ENCODE measurements at regions not wholly inside any gene's neighbourhood (a gene's known extent, or its start where the extent isn't known, plus 50 kb on each side); places are given as distances from the start of the nearest gene placed in this dataset.
"Not testable (repeated sequence)": the region's sequence is repeated elsewhere in the genome, so short reads cannot be mapped to it uniquely, and the experiment has no call there.

DNA sequence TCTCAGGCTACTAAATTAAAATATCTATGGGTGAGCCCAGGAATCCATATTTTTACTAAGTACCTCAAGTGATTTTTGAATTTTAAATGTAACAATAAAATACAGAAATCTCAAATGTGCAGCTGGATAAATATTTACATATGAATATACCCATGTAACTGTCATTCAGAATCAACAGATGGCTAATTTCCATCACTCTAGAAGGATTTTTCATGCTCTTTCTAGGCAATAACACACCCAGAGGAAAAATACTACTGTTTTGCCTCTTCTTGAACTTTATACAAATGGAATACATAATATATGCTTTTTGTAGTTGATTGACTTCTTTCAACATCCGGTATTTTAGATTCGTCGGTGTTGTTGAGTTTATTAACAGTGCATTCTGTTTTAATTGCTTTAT lies 601.3 kb upstream of the NECTIN3 start:
- DNase-seq (ENCODE audit: low read depth), result no peak

DNA sequence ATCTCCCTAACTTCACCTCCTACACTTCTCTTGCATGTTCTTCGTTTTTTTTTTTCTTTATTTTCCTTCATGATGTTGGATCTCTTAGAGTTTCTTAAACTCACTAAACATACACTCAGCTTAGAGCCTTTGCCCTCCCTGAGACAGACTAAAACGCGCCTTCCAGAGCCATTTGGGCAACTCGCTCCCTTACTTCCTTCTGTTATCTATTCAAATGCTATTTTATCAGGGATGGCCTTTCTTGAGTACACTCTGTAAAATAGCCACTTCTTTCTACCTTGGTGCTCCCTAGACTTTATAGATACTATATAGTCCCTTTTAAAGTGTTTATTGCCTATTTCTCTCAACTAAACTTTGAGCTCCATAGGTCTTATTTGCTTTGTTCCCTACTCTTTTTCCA lies 598.2 kb upstream of the NECTIN3 start:
- DNase-seq (ENCODE audit: low read depth), result no peak

DNA sequence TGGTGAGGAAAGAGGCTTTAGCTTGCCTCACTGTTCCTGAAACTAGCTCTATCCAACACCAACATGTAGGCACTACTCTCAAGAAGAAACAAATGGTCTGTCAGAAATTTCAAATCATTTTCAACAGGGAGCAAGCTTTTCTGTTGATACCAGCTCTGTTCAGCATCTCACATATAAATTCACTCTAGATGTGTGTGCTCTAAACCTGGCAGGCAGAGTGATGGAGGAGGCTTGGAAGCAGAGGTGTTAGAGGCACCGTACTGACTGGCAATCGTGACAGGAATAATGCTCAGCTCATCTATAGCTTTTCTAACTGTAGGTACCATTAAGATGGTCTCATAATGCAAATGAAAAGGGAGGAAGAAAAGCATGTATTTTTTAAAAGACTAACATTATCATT lies 597.2 kb upstream of the NECTIN3 start:
- DNase-seq (ENCODE audit: low read depth), result no peak

DNA sequence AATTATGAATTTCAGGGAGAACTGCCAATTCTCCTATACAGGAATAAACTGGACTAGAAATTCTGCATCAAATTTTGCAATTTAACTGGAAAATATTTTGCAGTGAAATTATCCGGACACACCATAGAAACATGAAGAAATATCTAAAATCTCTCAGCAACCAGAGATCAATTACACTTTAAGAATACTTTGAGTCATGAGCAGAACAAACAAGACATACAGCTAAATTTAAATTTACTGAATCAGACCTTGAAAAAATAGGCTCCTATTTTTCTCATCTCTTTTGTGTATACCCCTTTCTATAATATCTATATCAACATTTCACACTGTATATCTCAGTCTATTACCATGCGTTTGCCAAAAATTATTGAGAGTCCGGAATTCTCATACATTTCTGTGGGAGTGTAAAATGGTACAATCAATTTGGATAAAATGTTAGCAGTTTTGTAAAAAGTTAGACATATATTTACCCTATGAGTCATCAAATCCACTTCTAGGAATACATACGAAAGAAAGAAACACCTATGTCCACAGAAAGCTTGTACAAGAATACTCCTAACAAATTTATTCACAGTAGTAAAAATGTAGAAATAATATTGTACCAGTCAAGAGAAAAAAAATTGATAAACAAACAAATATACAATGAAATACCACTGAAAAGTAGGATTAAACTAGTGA lies 593.1 kb upstream of the NECTIN3 start:
- DNase-seq (ENCODE audit: low read depth), result no peak

DNA sequence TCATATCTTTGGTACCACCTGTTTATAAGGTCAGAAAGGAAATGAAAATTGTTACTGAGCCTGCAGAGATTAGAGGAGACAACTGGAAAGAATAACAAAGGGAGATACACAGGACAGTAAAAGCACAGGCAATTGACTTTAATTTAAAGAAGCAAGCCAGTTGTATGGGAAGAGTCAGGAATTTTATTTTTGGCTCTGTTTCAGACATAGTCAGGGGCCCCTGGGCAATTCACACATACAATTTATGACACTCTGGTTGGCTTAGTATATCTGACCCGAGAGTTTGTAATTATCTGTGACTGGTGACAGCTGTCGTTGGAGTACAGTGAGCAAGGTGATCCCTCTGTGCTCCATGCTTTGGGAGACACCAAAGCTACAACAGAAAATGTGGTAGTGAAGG lies 591.9 kb upstream of the NECTIN3 start:
- no peak for DNase-seq (ENCODE audit: low read depth)

DNA sequence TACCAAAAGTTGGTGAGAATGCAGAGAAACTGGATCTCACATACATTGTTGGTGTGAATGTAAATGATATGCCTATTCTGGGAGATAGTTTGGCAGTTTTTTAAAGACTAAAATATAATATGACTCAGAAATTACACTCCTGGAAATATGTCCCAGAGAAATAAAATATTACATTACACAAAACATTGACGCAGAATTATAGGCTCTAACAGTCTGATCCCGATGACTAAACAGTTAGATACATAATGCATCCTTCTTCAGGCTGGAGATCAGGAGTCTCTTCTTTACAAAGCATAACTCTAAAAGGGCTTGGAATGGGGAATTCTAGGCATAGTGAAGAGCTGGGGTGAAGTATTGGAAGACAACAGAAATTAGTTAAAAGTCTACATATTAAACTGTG lies 586.2 kb upstream of the NECTIN3 start:
- no peak for DNase-seq (ENCODE audit: low read depth)

DNA sequence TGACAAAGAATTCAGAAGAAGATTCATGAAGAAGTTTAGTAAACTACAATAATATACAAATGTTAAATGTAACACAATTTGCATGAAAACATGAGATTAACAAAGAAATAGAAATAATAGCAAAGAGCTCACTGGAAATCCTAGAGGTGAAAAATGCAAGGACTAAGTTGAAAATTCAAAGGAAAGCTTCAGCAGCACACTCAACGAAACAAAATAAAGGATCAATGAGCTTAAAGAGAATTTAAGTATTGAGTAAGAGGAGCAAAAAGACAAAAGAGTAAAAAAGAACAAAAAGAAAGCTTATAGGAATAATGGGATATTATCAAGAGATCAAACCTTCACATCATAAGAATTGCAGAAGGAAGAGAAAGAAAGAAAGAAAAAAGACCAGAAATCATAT lies 583.8 kb upstream of the NECTIN3 start:
- DNase-seq (ENCODE audit: low read depth), result no peak

DNA sequence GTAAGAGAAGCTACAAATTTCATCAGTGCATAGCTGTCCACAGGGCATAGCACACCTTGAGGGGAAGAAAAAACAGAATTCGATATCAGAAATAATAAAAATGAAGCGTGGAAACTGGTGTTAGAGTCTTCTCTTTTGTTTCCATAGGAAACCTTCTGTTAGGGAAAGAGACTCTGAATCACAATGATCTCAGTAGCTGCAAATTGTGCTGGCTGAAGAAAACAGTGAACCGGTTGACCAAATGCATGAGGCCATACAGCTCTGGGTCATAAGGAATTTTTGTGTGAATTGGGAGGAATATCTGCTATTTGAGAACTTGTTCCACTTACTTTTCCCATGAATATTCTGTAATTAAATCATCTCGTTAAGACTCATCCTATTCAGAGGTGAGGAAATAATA lies 580.2 kb upstream of the NECTIN3 start:
- no peak for DNase-seq (ENCODE audit: low read depth)

DNA sequence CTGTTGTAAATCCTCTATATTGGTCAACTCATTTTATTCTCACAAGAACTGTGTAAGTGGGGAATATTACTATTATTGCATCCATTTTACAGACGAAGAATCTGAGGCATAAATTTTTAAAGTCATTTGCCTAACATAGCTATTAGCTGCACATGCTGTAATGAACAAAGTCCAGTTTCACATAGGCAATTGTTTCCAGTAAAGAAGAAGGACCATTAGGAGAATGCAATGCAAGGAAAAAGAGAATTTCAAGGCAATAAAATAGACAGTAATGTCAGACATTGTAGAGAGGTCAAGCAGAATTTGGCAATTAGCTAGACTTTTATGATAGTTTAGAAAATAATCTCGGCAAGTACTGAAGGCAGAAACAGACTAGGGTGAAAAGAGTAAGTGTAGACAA lies 578.7 kb upstream of the NECTIN3 start:
- no peak for DNase-seq (ENCODE audit: low read depth)

DNA sequence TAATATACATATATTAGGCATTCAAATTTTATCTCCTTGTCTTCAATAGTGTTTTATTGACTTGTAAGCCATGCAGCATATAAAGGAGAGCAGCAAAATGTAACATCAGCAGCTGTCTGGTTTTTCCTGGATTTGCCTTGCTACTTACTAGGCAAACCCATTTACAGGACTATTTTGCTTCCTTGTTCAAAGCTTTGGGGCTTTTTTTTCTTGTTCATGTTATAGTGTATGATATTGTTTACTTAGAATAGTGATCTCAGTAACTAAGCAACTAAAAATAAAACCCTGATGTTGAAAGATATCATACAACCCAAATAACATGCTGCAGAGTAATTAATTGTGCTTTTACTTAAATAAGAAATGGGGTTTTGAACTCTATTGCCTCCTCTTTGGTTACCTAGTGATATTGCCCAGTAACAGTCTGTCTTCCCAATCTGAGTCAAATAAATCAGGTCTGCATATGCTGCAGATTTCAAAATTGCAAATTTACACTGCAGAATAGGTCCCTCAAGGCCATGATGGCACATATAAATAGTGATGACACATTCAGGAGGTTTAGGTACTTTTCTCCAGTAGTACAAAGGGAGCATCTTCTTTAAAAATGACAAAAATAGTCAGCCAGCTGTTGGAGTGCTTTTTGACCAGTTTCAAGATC lies 578.1 kb upstream of the NECTIN3 start:
- DNase-seq (ENCODE audit: low read depth), result no peak

DNA sequence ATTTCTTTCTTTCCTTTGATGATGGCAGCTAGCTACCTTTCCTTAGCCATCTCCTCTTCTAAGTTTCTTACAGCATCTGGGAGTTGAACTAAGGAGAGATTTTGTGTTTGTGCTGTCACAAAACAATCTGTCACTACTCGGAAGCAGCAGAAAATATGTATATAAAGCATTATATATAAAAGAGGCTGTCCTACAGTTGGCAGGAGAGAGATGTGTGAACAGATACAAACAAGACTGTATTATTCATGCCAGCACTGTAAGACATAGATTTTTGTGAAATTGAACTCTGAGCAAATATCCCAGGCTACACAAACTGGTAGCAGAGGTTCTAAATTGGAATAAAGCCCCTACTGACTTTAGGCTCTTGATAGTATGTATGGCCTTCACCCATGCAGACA lies 577.5 kb upstream of the NECTIN3 start:
- no peak for DNase-seq (ENCODE audit: low read depth)

DNA sequence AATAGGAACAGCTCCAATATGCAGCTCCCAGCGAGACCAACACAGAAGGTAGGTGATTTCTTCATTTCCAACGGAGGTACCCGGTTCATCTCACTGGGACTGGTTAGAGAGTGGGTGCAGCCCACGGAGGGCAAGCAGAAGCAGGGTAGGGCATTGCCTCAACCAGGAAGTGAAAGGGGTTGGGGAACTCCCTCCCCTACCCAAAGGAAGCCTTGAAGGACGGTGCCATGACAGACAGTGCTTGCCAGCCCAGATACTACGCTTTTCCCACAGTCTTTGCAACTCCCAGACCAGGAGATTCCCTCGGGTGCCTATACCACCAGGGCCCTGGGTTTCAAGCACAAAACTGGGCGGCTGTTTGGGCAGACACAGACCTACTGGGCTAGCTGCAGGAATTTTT lies 576.9 kb upstream of the NECTIN3 start:
- DNase-seq (ENCODE audit: low read depth), result no peak

DNA sequence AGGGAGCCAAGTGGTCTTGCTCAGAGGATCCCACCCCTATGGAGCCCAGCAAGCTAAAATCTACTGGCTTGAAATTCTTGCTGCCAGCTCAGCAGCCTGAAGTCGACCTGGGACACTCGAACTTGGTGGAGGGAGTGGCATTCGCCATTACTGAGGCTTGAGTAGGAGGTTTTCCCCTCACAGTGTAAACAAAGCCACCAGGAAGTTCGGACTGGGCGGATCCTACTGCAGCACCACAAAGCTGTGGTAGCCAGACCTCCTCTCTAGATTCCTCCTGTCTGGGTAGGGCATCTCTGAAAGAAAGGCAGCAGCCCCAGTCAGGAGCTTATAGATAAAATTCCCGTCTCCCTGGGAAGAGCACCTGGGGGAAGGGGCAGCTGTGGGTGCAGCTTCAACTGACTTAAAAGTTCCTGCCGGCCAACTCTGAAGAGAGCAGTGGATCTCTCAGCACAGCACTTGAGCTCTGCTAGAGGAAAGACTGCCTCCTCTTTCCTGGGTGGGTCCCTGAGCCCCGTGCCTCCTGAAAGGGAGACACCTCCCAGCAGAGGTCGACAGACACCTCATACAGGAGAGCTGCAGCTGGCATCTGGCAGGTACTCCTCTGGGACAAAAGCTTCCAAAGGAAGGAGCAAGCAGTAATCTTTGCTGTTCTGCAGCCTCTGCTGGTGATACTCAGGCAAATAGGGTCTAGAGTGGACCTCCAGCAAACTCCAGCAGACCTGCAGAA lies 576.3 kb upstream of the NECTIN3 start:
- DNase-seq (ENCODE audit: low read depth), result no peak

DNA sequence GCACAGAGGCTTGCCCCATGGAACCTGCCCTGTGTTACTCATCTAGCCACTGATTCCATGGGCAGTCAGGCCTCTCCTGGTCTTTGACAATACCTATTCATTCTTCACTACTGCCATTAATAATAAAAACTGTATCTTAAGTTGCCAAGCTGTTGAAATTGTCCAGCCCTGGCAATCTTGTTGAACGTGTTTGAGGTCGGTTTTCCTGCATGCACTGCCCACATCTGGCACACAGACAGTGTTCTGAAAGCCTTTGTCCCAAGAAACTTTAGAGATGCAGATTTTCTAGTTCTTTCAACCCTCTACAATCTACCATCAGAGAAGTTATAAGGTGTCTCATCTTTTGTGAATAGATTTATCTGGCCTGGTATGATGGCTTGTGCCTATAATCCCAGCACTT lies 567.2 kb upstream of the NECTIN3 start:
- peak; percentile 8 for DNase-seq (ENCODE audit: low read depth)

DNA sequence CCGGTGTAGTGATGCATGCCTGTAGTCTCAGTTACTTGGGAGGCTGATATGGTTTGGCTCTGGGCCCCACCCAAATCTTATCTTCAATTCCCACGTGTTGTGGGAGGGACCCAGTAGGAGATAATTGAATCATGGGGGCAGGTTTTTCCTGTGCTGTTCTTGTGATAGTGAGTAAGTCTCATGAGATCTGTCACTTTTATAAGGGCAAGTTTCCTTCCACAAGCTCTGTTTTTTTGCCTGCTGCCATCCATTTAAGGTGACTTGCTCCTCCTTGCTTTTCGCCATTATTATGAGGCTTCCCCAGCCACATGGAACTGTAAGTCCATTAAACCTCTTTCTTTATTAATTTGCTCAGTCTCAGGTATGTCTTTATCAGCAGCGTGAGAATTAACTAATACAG lies 566.7 kb upstream of the NECTIN3 start:
- no peak for DNase-seq (ENCODE audit: low read depth)

DNA sequence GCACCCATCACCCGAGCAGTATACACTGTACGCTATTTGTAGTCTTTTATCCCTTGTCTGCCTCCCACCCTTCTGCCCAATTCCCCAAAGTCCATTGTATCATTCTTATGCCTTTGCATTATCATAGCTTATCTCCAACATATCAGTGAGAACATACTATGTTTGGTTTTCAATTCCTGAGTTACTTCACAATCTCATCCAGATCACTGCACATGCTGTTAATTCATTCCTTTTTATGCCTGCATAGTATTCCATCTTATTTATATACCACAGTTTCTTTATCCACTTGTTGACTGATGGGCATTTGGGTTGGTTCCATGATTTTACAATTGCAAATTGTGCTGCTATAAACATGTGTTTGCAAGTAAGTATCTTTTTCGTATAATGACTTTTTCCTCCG lies 564.7 kb upstream of the NECTIN3 start:
- DNase-seq (ENCODE audit: low read depth), result no peak

DNA sequence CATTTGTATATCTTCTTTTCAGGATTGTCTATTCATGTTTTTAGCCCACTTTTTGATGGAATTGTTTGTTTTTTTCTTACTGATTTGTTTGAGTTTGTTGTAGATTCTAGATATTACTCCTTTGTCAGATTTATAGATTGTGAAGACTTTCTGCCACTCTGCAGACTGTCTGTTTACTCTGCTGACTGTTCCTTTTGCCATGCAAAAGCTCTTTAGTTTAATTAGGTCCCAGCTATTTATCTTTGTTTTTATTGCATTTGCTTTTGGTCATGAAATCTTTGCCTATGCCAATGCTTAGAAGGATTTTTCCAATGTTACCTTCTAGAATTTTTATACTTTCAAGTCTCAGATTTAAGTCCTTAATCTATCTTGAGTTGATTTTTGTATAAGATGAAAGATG lies 564.0 kb upstream of the NECTIN3 start:
- DNase-seq (ENCODE audit: low read depth), result not testable (repeated sequence)

DNA sequence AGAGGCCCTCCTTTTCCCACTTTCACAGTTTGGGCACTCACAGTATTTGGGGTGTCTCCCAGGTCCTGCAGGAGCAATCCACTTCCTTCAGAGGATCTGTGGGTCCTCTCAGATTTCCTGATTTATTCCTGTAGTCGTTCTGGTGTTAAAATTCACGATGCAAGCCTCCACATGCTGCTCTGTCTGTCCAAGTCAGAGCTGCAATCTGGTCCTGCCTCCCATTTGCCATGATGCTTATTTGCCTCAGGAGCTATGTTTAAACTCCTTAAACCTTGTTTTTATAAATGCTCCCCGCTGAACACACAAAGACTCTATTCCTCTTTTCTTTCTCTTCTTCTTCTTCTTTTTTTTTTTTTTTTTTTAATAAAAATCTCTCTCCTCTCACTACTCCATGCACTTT lies 558.7 kb upstream of the NECTIN3 start:
- no peak for DNase-seq (ENCODE audit: low read depth)

DNA sequence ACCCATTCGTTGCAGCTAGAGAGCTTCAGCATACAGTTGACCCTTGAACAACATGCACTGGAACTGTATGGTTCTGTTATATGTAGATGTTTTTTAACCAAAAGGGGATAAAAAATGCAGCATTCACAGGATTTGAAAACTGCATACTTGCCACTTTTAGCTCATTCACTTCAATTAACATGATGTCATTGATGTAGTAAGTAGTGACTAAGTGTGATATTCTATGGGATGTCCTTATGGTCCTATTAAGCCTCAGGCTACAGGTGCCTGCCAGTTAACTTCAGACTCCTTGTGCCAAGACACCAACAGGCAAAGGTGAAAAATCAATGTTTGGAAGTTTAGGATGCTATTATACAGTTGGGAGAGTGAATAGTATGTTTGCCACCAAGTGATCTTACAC lies 553.6 kb upstream of the NECTIN3 start:
- peak; percentile 24 for DNase-seq (ENCODE audit: low read depth)

DNA sequence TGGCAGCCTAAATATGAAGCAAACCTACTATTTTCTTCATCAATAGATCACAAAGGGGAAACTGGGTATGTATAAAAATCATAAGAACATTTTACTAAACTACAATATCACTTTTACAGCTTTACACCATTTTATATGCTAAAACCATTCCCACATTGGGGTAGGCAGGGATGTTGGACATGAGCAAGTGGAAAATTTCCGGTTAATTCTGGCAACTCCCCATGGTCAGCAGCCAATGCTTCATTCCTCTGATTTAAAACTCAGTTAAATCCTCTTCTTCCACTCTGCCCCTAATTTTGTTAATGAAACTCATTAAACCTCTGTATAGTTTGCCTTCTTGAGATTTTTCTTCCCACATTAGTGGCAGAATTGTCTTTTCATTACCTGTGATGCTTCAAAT lies 552.5 kb upstream of the NECTIN3 start:
- no peak for DNase-seq (ENCODE audit: low read depth)

DNA sequence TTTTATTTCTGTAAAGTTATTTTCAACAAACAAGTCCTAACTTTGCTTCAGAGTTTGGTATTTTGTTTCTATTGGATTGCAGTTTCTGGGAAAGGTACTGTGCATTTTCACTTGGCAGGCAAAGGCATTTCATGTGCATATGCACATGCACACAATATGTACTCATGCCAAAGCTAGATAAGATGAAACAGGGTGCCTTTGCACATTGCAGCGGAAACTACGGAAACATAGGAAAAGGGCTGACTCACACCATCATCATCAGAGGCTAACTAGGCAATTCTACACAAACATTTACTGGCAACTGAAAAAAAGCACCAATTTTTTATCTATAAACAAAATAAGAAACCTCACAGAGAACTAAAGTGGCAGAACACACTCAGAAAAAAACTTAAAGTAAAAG lies 550.6 kb upstream of the NECTIN3 start:
- DNase-seq (ENCODE audit: low read depth), result peak; percentile 90

DNA sequence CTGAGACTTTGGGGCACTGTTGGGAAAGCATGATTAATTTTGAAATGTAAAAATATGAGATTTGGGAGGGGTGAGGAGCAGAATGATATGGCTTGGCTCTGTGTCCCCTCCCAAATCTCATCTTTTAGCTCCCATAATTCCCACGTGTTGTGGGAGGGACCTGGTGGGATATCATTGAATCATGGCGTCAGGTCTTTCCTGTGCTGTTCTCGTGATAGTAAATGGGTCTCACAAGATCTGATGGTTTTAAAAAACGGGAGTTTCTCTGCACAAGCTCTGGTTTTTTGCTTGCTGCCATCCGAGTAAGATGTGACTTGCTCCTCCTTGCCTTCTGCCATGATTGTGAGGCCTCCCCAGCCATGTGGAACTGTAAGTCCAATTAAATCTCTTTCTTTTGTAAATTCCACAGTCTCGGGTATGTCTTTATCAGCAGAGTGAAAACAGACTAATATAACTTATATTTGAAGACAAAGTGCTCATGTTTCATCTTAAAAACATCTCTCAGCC lies 546.0 kb upstream of the NECTIN3 start:
- DNase-seq (ENCODE audit: low read depth), result not testable (repeated sequence)

All from RPMI7951 (cell line).